ENCODE measurements at regions not wholly inside any gene's neighbourhood (a gene's known extent, or its start where the extent isn't known, plus 50 kb on each side); places are given as distances from the start of the nearest gene placed in this dataset.

DNA sequence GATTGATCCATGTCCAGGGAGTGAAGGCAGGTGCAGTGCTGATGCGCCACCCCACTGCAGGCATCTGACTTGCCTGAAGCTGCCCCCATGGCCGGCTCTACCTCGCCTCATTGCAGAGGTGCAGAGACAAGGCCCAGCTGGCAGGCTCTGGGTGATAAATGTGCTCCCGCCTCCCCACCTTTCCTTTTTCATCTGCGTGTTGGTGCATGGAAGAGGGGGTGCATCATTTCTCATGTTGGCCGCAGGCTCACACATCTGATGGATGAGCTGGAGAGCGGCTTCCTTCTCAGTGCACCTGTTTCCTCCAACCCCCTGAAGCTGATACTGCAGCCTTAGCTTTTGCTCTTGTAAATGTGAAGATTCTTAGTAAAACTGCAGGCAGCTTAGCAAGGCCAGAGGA lies 306.0 kb upstream of the KAZN start:
- no peak overlapping the region for H3K4me3 Mint-ChIP-seq
- no peaks in the 10 kb centered on the region for H3K79me2 ChIP-seq (ENCODE audit: control insufficient read depth, insufficient read depth, low read length)
- no peak overlapping the region for H3K4me3 ChIP-seq (ENCODE audit: control extremely low read depth in 1 of 5, extremely low read depth in 1 of 5, insufficient read depth in 1 of 5, low read depth in 2 of 5, low read length in 4 of 5)
- ChIA-PET POLR2A (no interaction called here), CTCF (no interaction called here)
- H3K4me1 ChIP-seq (ENCODE audit: control insufficient read depth in 2 of 2, insufficient read depth in 2 of 2, low read length in 2 of 2): no peaks in the 10 kb centered on the region
- H3K27ac ChIP-seq (ENCODE audit: low read length in 2 of 2): no peak overlapping the region
- peaks cover 23% of the 10 kb centered on the region for H3K27me3 Mint-ChIP-seq
- no peaks in the 10 kb centered on the region for H4K20me1 ChIP-seq (ENCODE audit: control insufficient read depth, insufficient read depth, low read length, poor library complexity, severe bottlenecking)
- ATAC-seq (ENCODE audit: low read depth) (no peak), DNase-seq (no peak)
- H3K27ac Mint-ChIP-seq: no peak overlapping the region
- H3K36me3 ChIP-seq (replicated peaks in 1 of 2; ENCODE audit: control extremely low read depth in 1 of 2, control insufficient read depth in 1 of 2, extremely low read depth in 1 of 2, insufficient read depth in 2 of 2, low read length in 1 of 2): no peaks in the 10 kb centered on the region
- H3K9ac ChIP-seq (ENCODE audit: low read length): no peak overlapping the region
- H2AFZ ChIP-seq (ENCODE audit: insufficient read depth, low read depth, low read length, poor library complexity, severe bottlenecking): no peak overlapping the region
- intact Hi-C loops (cut with micrococcal nuclease): no loop called here
- no peaks in the 10 kb centered on the region for H3K4me1 Mint-ChIP-seq
- H3K4me2 ChIP-seq (replicated peaks; ENCODE audit: low read depth, low read length, poor library complexity, severe bottlenecking): no peak overlapping the region
- TF ChIP-seq CTCF (IDR thresholded peaks at IDR 0.05): no peak
- TF ChIP-seq EZH2 (IDR thresholded peaks at IDR 0.05; ENCODE audit: borderline replicate concordance, insufficient read depth, low read depth, low read length, poor library complexity, severe bottlenecking): no peak
- 100% methylated on average over 3 of the region's 7 CpGs for WGBS (ENCODE audit: insufficient coverage)
- H3K9me3 Mint-ChIP-seq (ENCODE audit: insufficient read depth): no peaks in the 10 kb centered on the region
- H3K9me3 ChIP-seq (ENCODE audit: control extremely low read depth in 1 of 3, control insufficient read depth in 2 of 3, insufficient read depth in 1 of 3, low read length in 2 of 3): no peaks in the 10 kb centered on the region
- no peaks in the 10 kb centered on the region for H3K27me3 ChIP-seq (replicated peaks in 1 of 4; ENCODE audit: control extremely low read depth in 1 of 4, control insufficient read depth in 3 of 4, insufficient read depth in 4 of 4, low read length in 3 of 4)

GRCh38 chr1:14294006-14294405 lies 304.5 kb upstream of the KAZN start:
- H3K36me3 ChIP-seq (replicated peaks in 1 of 2; ENCODE audit: control extremely low read depth in 1 of 2, control insufficient read depth in 1 of 2, extremely low read depth in 1 of 2, insufficient read depth in 2 of 2, low read length in 1 of 2): no peaks in the 10 kb centered on the region
- no peaks in the 10 kb centered on the region for H3K4me1 Mint-ChIP-seq
- ChIA-PET CTCF (no interaction called here), POLR2A (no interaction called here)
- ATAC-seq (ENCODE audit: low read depth) (no peak), DNase-seq (no peak)
- intact Hi-C loops (cut with micrococcal nuclease): no loop called here
- 87% methylated on average over 4 of the region's 5 CpGs for WGBS (ENCODE audit: insufficient coverage)
- no peak overlapping the region for H3K9ac ChIP-seq (ENCODE audit: low read length)
- H3K27me3 ChIP-seq (replicated peaks in 1 of 4; ENCODE audit: control extremely low read depth in 1 of 4, control insufficient read depth in 3 of 4, insufficient read depth in 4 of 4, low read length in 3 of 4): no peaks in the 10 kb centered on the region
- no peak overlapping the region for H3K27ac ChIP-seq (ENCODE audit: low read length in 2 of 2)
- no peak overlapping the region for H3K4me3 ChIP-seq (ENCODE audit: control extremely low read depth in 1 of 5, extremely low read depth in 1 of 5, insufficient read depth in 1 of 5, low read depth in 2 of 5, low read length in 4 of 5)
- H3K79me2 ChIP-seq (ENCODE audit: control insufficient read depth, insufficient read depth, low read length): no peaks in the 10 kb centered on the region
- H3K9me3 ChIP-seq (ENCODE audit: control extremely low read depth in 1 of 3, control insufficient read depth in 2 of 3, insufficient read depth in 1 of 3, low read length in 2 of 3): no peaks in the 10 kb centered on the region
- peaks cover 18% of the 10 kb centered on the region for H3K27me3 Mint-ChIP-seq
- no peak overlapping the region for H2AFZ ChIP-seq (ENCODE audit: insufficient read depth, low read depth, low read length, poor library complexity, severe bottlenecking)
- no peak overlapping the region for H3K27ac Mint-ChIP-seq
- no peak overlapping the region for H3K4me3 Mint-ChIP-seq
- H3K4me1 ChIP-seq (ENCODE audit: control insufficient read depth in 2 of 2, insufficient read depth in 2 of 2, low read length in 2 of 2): no peaks in the 10 kb centered on the region
- H4K20me1 ChIP-seq (ENCODE audit: control insufficient read depth, insufficient read depth, low read length, poor library complexity, severe bottlenecking): no peaks in the 10 kb centered on the region
- no peaks in the 10 kb centered on the region for H3K9me3 Mint-ChIP-seq (ENCODE audit: insufficient read depth)
- no peak overlapping the region for H3K4me2 ChIP-seq (replicated peaks; ENCODE audit: low read depth, low read length, poor library complexity, severe bottlenecking)
- TF ChIP-seq EZH2 (IDR thresholded peaks at IDR 0.05; ENCODE audit: borderline replicate concordance, insufficient read depth, low read depth, low read length, poor library complexity, severe bottlenecking): no peak
- no peak for TF ChIP-seq CTCF (IDR thresholded peaks at IDR 0.05)

Measured in B cell (primary cell).